ENCODE measurements at regions not wholly inside any gene's neighbourhood (a gene's known extent, or its start where the extent isn't known, plus 50 kb on each side); places are given as distances from the start of the nearest gene placed in this dataset.

- TF ChIP-seq CTCF (IDR thresholded peaks at IDR 0.05; ENCODE audit: low read depth, low read length, missing control alignments) = no peak
- no peak for DNase-seq
- in situ Hi-C loops (cut with HindIII; ENCODE audit: low pct_ligation_motif_present, low sequenced_read_pairs) = no loop called here
- Histone ChIP-seq H3K27ac (no peak overlapping the region), H3K4me3 (ENCODE audit: low read depth, low read length) (no peak overlapping the region), H3K36me3 (replicated peaks) (no peaks in the 10 kb centered on the region), H3K27me3 (replicated peaks) (no peaks in the 10 kb centered on the region)
Measured at GRCh38 chr2:118569876-118570535, 277.4 kb downstream of the EN1 start.

DNA sequence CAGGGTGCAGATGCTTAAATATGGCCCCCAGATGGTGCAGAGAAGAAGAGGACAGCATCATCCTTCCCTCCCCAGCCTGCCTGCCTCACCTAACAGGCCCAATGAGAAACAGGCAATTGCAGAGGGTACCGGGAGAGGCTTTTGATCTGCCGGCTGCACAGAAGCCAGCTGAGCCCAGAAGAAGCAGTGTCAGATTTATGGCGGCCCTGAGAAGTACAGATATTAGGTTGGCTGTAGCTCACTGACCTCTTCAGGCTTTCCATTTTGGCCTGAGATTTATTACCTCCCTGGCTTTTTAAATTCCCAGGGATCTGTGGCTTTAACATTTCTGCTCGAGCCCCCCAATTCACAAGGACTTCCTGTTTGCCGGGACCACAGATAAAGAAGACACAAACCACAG is 278.7 kb downstream of the EN1 start:
- no peaks in the 10 kb centered on the region for H3K36me3 ChIP-seq (replicated peaks)
- DNase-seq = no peak
- H3K27me3 ChIP-seq (replicated peaks) = no peaks in the 10 kb centered on the region
- no peak overlapping the region for H3K27ac ChIP-seq
- TF ChIP-seq CTCF (IDR thresholded peaks at IDR 0.05; ENCODE audit: low read depth, low read length, missing control alignments) = no peak
- in situ Hi-C loops (cut with HindIII; ENCODE audit: low pct_ligation_motif_present, low sequenced_read_pairs) = no loop called here
- H3K4me3 ChIP-seq (ENCODE audit: low read depth, low read length) = no peak overlapping the region

- H3K27me3 ChIP-seq (replicated peaks) = no peaks in the 10 kb centered on the region
Measured at GRCh38 chr2:118565786-118566540, 281.5 kb downstream of the EN1 start.

GRCh38 chr2:118565301-118565700 is 282.1 kb downstream of the EN1 start:
- no peak for DNase-seq
- TF ChIP-seq CTCF (IDR thresholded peaks at IDR 0.05; ENCODE audit: low read depth, low read length, missing control alignments) = no peak
- in situ Hi-C loops (cut with HindIII; ENCODE audit: low pct_ligation_motif_present, low sequenced_read_pairs) = no loop called here
- no peak overlapping the region for H3K4me3 ChIP-seq (ENCODE audit: low read depth, low read length)
- H3K27ac ChIP-seq = no peak overlapping the region
- H3K27me3 ChIP-seq (replicated peaks) = no peaks in the 10 kb centered on the region
- H3K36me3 ChIP-seq (replicated peaks) = no peaks in the 10 kb centered on the region

More at GRCh38 chr2:118565786-118566540, 281.5 kb downstream of the EN1 start:
- no peak for DNase-seq
- no peak overlapping the region for H3K27ac ChIP-seq
- no peak overlapping the region for H3K4me3 ChIP-seq (ENCODE audit: low read depth, low read length)
- no peak for TF ChIP-seq CTCF (IDR thresholded peaks at IDR 0.05; ENCODE audit: low read depth, low read length, missing control alignments)
- in situ Hi-C loops (cut with HindIII; ENCODE audit: low pct_ligation_motif_present, low sequenced_read_pairs) = no loop called here
- no peaks in the 10 kb centered on the region for H3K36me3 ChIP-seq (replicated peaks)

DNA sequence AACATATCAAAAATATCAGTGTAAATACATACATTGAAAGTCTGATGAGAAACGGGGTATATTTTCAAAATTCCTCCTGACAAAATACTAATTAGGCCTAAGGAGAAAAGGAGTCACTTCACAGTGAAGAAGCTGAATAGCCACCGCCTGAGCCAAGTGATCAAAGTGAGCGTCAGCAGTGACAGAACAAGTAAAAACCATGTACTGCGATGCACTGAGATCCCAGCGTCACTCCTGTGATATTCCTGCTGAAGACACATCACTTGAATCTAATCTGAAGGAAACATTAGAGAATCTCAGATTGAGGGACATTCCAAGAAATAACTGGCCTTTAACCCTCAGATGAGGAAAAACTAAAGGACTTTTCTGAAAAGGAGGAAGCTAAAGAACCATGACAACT is 285.3 kb downstream of the EN1 start:
- in situ Hi-C loops (cut with HindIII; ENCODE audit: low pct_ligation_motif_present, low sequenced_read_pairs) = no loop called here

More for the DNA sequence above, 285.3 kb downstream of the EN1 start:
- no peak for DNase-seq
- Histone ChIP-seq H3K27ac (no peak overlapping the region), H3K27me3 (replicated peaks) (no peaks in the 10 kb centered on the region), H3K36me3 (replicated peaks) (no peaks in the 10 kb centered on the region), H3K4me3 (ENCODE audit: low read depth, low read length) (no peak overlapping the region)
- TF ChIP-seq CTCF (IDR thresholded peaks at IDR 0.05; ENCODE audit: low read depth, low read length, missing control alignments) = no peak
